ENCODE measurements at regions not wholly inside any gene's neighbourhood (a gene's known extent, or its start where the extent isn't known, plus 50 kb on each side); places are given as distances from the start of the nearest gene placed in this dataset.

GRCh38 chr12:125577334-125577733 is 512.1 kb downstream of the AACS start:
- no peak overlapping the region for H3K27ac ChIP-seq
- TF ChIP-seq CTCF (IDR thresholded peaks at IDR 0.05; ENCODE audit: low read depth, low read length, missing control alignments): no peak
- no peak for DNase-seq
- in situ Hi-C loops (cut with HindIII; ENCODE audit: low pct_ligation_motif_present, low sequenced_read_pairs): no loop called here
- no peak overlapping the region for H3K4me3 ChIP-seq (ENCODE audit: low read depth, low read length)
- no peaks in the 10 kb centered on the region for H3K36me3 ChIP-seq (replicated peaks)
- H3K27me3 ChIP-seq (replicated peaks): no peaks in the 10 kb centered on the region

DNA sequence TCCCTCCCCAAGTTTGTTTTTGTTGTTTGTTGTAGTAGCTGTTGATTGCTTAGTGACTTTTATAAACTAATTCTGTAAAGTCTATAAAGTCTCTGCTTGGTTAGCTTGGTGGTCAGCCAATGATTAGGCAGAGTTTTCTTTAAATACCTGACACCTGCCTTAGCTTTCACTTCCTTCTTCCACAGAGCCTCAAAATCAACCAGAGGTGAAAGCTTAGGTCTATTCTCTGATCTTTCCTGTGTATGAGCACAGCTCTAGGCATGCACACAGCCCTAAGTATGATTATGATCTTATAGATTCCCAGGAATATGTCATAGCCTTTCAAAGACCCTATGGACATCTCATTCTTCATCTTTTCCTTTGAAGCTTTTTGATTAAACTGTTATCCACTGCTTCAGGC is 514.7 kb downstream of the AACS start:
- no peak for TF ChIP-seq CTCF (IDR thresholded peaks at IDR 0.05; ENCODE audit: low read depth, low read length, missing control alignments)
- Histone ChIP-seq H3K27me3 (replicated peaks) (no peaks in the 10 kb centered on the region), H3K4me3 (ENCODE audit: low read depth, low read length) (no peak overlapping the region), H3K27ac (no peak overlapping the region), H3K36me3 (replicated peaks) (no peaks in the 10 kb centered on the region)
- in situ Hi-C loops (cut with HindIII; ENCODE audit: low pct_ligation_motif_present, low sequenced_read_pairs): no loop called here
- no peak for DNase-seq

DNA sequence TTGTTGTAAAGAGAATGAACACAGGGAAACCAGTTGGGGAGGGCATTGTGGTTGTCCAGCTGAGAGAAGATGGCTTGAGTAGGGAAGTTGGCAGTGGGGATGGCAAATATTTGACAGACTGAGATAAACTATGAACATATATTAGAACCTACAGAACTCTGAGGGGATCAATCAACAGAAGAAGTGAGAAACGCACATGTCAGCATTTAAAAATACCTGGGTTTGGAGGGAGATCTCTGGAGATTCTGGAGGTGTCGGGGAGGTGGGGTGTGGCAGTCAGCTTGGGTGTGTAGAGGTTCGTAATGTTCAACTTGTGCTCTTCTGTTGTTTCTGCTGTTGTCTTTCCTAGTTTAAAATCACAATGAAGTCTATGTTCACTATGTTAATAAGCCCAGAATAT is 517.8 kb downstream of the AACS start:
- Histone ChIP-seq H3K27ac (no peak overlapping the region), H3K27me3 (replicated peaks) (no peaks in the 10 kb centered on the region)
- in situ Hi-C loops (cut with HindIII; ENCODE audit: low pct_ligation_motif_present, low sequenced_read_pairs): no loop called here

GRCh38 chr12:125586441-125586840 is 521.2 kb downstream of the AACS start:
- no peak for DNase-seq
- Histone ChIP-seq H3K27ac (no peak overlapping the region), H3K27me3 (replicated peaks) (no peaks in the 10 kb centered on the region), H3K36me3 (replicated peaks) (no peaks in the 10 kb centered on the region), H3K4me3 (ENCODE audit: low read depth, low read length) (no peak overlapping the region)
- TF ChIP-seq CTCF (IDR thresholded peaks at IDR 0.05; ENCODE audit: low read depth, low read length, missing control alignments): no peak
- in situ Hi-C loops (cut with HindIII; ENCODE audit: low pct_ligation_motif_present, low sequenced_read_pairs): no loop called here

More for the DNA sequence above, 517.8 kb downstream of the AACS start:
- no peak for DNase-seq
- H3K36me3 ChIP-seq (replicated peaks): no peaks in the 10 kb centered on the region
- TF ChIP-seq CTCF (IDR thresholded peaks at IDR 0.05; ENCODE audit: low read depth, low read length, missing control alignments): no peak
- no peak overlapping the region for H3K4me3 ChIP-seq (ENCODE audit: low read depth, low read length)

DNA sequence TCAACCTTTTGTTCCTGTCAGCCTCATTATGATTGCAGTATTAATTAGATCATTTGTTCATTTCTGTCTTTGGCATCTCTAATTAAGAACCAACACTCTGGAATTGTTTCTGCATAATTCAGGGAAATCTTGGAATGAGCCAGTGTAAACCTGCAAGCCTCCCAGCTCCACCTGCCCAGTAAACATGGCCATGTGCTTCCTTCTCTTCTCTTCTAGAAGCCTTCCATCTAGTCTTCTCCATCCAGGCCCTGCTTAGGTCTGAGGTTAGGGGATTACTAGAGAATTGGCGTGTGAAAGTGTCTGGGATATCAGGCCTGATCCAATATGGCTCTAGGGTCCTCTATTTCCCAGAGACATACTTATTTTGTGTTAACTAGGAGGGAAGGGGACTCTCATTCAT is 528.0 kb downstream of the AACS start:
- no peak overlapping the region for H3K4me3 ChIP-seq (ENCODE audit: low read depth, low read length)
- in situ Hi-C loops (cut with HindIII; ENCODE audit: low pct_ligation_motif_present, low sequenced_read_pairs): no loop called here
- no peak for TF ChIP-seq CTCF (IDR thresholded peaks at IDR 0.05; ENCODE audit: low read depth, low read length, missing control alignments)
- H3K36me3 ChIP-seq (replicated peaks): no peaks in the 10 kb centered on the region
- no peak overlapping the region for H3K27ac ChIP-seq
- H3K27me3 ChIP-seq (replicated peaks): no peaks in the 10 kb centered on the region
- DNase-seq: no peak

- in situ Hi-C loops (cut with HindIII; ENCODE audit: low pct_ligation_motif_present, low sequenced_read_pairs): no loop called here
Observed at GRCh38 chr12:125604976-125605375, 539.7 kb downstream of the AACS start.

More at GRCh38 chr12:125604976-125605375, 539.7 kb downstream of the AACS start:
- H3K27me3 ChIP-seq (replicated peaks): no peaks in the 10 kb centered on the region
- no peak for DNase-seq
- TF ChIP-seq CTCF (IDR thresholded peaks at IDR 0.05; ENCODE audit: low read depth, low read length, missing control alignments): no peak
- no peak overlapping the region for H3K27ac ChIP-seq
- H3K4me3 ChIP-seq (ENCODE audit: low read depth, low read length): no peak overlapping the region
- no peaks in the 10 kb centered on the region for H3K36me3 ChIP-seq (replicated peaks)
